HepG2 (cell line): ENCODE measurements at regions not wholly inside any gene's neighbourhood (a gene's known extent, or its start where the extent isn't known, plus 50 kb on each side); places are given as distances from the start of the nearest gene placed in this dataset.

Experiments
- ATAC-seq: fragments of 200-7000 bp; cut with Tn5 transposase; 3 replicates; pipeline ENCODE4 v1.9.1; 2020; ENCODE audit warnings: mild to moderate bottlenecking, moderate library complexity
- BruUV-seq: library from RNA; stranded (reverse); fragments of 400-500 nt; replicated peaks from 2 replicates; lab custom pipeline; 2021; lab: Mats Ljungman, UMichigan
- CTCF ChIA-PET: fragments of 300-600 bp; formaldehyde crosslinking; extraction: SDS; loops from one replicate; lab custom pipeline; 2021; ENCODE audit warnings: low total read pairs, inconsistent platforms, low intra/inter-chr PET ratio; lab: Yijun Ruan, JAX
- POLR2A ChIA-PET: fragments of 350-600 bp; sonication (Branson Sonifier 250); formaldehyde crosslinking; loops from one replicate; lab custom pipeline; 2020; ENCODE audit warnings: antibody characterized with exemption, inconsistent platforms; lab: Yijun Ruan, JAX
- DNase-seq: peaks from one replicate; pipeline ENCODE4 v3.0.0-alpha.2; 2015; ENCODE audit warnings: low spot score
- FAIRE-seq: peaks from 3 replicates; lab custom pipeline; 2011; peaks lifted over from hg19 to GRCh38; lab: Jason Lieb, UNC
- H2AFZ ChIP-seq: one replicate; pipeline ENCODE4 v1.6.1; 2011; ENCODE audit warnings: low read length, inconsistent platforms
- H3K27ac ChIP-seq: fragments of 300-600 bp; 3 replicates; pipeline ENCODE4 v1.8.0; 2011; ENCODE audit warnings: mixed run types, mild to moderate bottlenecking, mixed read lengths, low read length, inconsistent platforms; ENCODE audit not compliant: insufficient read depth; ENCODE audit errors: extremely low read length
- H3K27me3 ChIP-seq, 2 experiments: fragments of 200-600 bp in 1 of 2; 2 replicates in 1 of 2; 3 replicates in 1 of 2; pipeline versions ENCODE4 v1.6.0 to v1.8.0; 2011; ENCODE audit warnings: low read length in 2 of 2, mild to moderate bottlenecking in 2 of 2, moderate library complexity in 2 of 2, inconsistent platforms in 1 of 2; ENCODE audit not compliant: insufficient read depth in 2 of 2, control insufficient read depth in 1 of 2
- H3K36me3 ChIP-seq, 2 experiments: fragments of 200-600 bp in 1 of 2; replicated peaks in 1 of 2; 2 replicates in 1 of 2; 3 replicates in 1 of 2; pipeline versions ENCODE4 v1.5.1 to v1.8.0; 2011; ENCODE audit warnings: low read length in 2 of 2, inconsistent platforms in 1 of 2; ENCODE audit not compliant: insufficient read depth in 2 of 2, control insufficient read depth in 1 of 2
- H3K4me1 ChIP-seq: 2 replicates; pipeline ENCODE4 v1.5.1; 2012; ENCODE audit warnings: low read length, inconsistent platforms; ENCODE audit not compliant: insufficient read depth
- H3K4me2 ChIP-seq: 2 replicates; pipeline ENCODE4 v1.6.0; 2011; ENCODE audit warnings: low read depth, low read length, inconsistent platforms
- H3K4me3 ChIP-seq, 3 experiments: fragments of 200-600 bp in 1 of 3; sonication (generic), shearing (Covaris generic) in 1 of 3; replicated peaks in 1 of 3; 2 replicates each; pipeline ENCODE4 v1.5.1; 2011 to 2016; ENCODE audit warnings: low read length in 3 of 3, inconsistent platforms in 2 of 3, low read depth in 2 of 3, mild to moderate bottlenecking in 2 of 3, control low read depth in 1 of 3, mixed read lengths in 1 of 3; ENCODE audit not compliant: insufficient read depth in 1 of 3
- H3K79me2 ChIP-seq: one replicate; pipeline ENCODE4 v1.6.1; 2011; ENCODE audit warnings: low read length, inconsistent platforms; ENCODE audit not compliant: insufficient read depth
- H3K9ac ChIP-seq: 2 replicates; pipeline ENCODE4 v1.6.0; 2011; ENCODE audit warnings: mild to moderate bottlenecking, low read depth, low read length, inconsistent platforms; ENCODE audit not compliant: insufficient read depth
- H3K9me3 ChIP-seq: 2 replicates; pipeline ENCODE4 v1.5.1; 2012; ENCODE audit warnings: mild to moderate bottlenecking, low read length
- H4K20me1 ChIP-seq: 2 replicates; pipeline ENCODE4 v1.6.0; 2011; ENCODE audit warnings: inconsistent platforms, mild to moderate bottlenecking, low read length, moderate library complexity; ENCODE audit not compliant: insufficient read depth
- DNMT1 ChIP-seq: sonication (generic); formaldehyde crosslinking; IDR thresholded peaks from 2 replicates; pipeline ENCODE4 v1.5.1; 2020; ENCODE audit warnings: mild to moderate bottlenecking, missing genetic modification reagents
- EED ChIP-seq: sonication (generic); formaldehyde crosslinking; IDR thresholded peaks from 2 replicates; pipeline ENCODE4 v1.5.0; 2020; ENCODE audit warnings: mild to moderate bottlenecking, missing genetic modification reagents
- KMT2A ChIP-seq: sonication (generic); formaldehyde crosslinking; IDR thresholded peaks from 2 replicates; pipeline ENCODE4 v1.4.0; 2020; ENCODE audit warnings: missing genetic modification reagents
- MAFF ChIP-seq: IDR thresholded peaks from 2 replicates; pipeline ENCODE4 v1.6.1; 2011; ENCODE audit warnings: low read depth, low read length, improper control_type of control experiment
- NR2F1 ChIP-seq, 2 experiments: fragments of 450-650 bp in 1 of 2; formaldehyde crosslinking in 1 of 2; IDR thresholded peaks; 2 replicates each; pipeline versions ENCODE4 v1.5.0 to v1.6.1; 2016 to 2020; ENCODE audit warnings: mild to moderate bottlenecking in 1 of 2, missing compliant biosample characterization in 1 of 2, missing genetic modification reagents in 1 of 2, moderate library complexity in 1 of 2
- PHB2 ChIP-seq: fragments of 450-650 bp; IDR thresholded peaks from 2 replicates; pipeline ENCODE4 v1.6.1; 2018; ENCODE audit not compliant: partially characterized antibody
- PHF5A ChIP-seq: IDR thresholded peaks from one replicate; pipeline ENCODE4 v1.6.1; 2018; ENCODE audit warnings: low read depth, missing genetic modification reagents; ENCODE audit not compliant: unreplicated experiment
- PRDM10 ChIP-seq: sonication (generic); formaldehyde crosslinking; IDR thresholded peaks from 2 replicates; pipeline ENCODE4 v1.4.0; 2020; ENCODE audit warnings: low read depth, missing genetic modification reagents
- SKI ChIP-seq: fragments of 450-650 bp; IDR thresholded peaks from one replicate; pipeline ENCODE4 v1.6.1; 2018; ENCODE audit warnings: mild to moderate bottlenecking; ENCODE audit not compliant: partially characterized antibody
- SMARCC2 ChIP-seq: fragments of 450-650 bp; IDR thresholded peaks from 2 replicates; pipeline ENCODE4 v1.6.1; 2017; ENCODE audit warnings: antibody characterized with exemption, mild to moderate bottlenecking
- ZBED4 ChIP-seq: sonication (generic); formaldehyde crosslinking; IDR thresholded peaks from 2 replicates; pipeline ENCODE4 v1.4.0; 2020; ENCODE audit warnings: missing genetic modification reagents, borderline replicate concordance
- ZC3H4 ChIP-seq: sonication (generic); formaldehyde crosslinking; IDR thresholded peaks from 2 replicates; pipeline ENCODE4 v1.4.0; 2020; ENCODE audit warnings: missing genetic modification reagents, borderline replicate concordance
- ZFP36L2 ChIP-seq: sonication (generic); formaldehyde crosslinking; IDR thresholded peaks from 2 replicates; pipeline ENCODE4 v1.4.0; 2020; ENCODE audit warnings: missing genetic modification reagents
- ZNF121 ChIP-seq: sonication (generic); formaldehyde crosslinking; IDR thresholded peaks from 2 replicates; pipeline ENCODE4 v1.5.0; 2020; ENCODE audit warnings: mild to moderate bottlenecking, missing genetic modification reagents
- ZNF317 ChIP-seq: sonication (generic); formaldehyde crosslinking; IDR thresholded peaks from 2 replicates; pipeline ENCODE4 v1.5.0; 2020; ENCODE audit warnings: mild to moderate bottlenecking, missing genetic modification reagents
- ZNF343 ChIP-seq: sonication (generic); formaldehyde crosslinking; IDR thresholded peaks from 2 replicates; pipeline ENCODE4 v1.4.0; 2020; ENCODE audit warnings: mild to moderate bottlenecking, missing genetic modification reagents
- ZNF564 ChIP-seq: sonication (generic); formaldehyde crosslinking; IDR thresholded peaks from 2 replicates; pipeline ENCODE4 v1.8.1; 2023; ENCODE audit warnings: mild to moderate bottlenecking, missing genetic modification reagents
- ZNF776 ChIP-seq: sonication (generic); formaldehyde crosslinking; IDR thresholded peaks from 2 replicates; pipeline ENCODE4 v1.4.0; 2020; ENCODE audit warnings: mild to moderate bottlenecking, missing genetic modification reagents
- WGBS: methylation state at CpG from one replicate; pipeline ENCODE4 v1.1.6; 2017; ENCODE audit warnings: low lambda C conversion rate; 5-methylcytosine and 5-hydroxymethylcytosine counted together
- in situ Hi-C: cut with HindIII; loops from 2 replicates; pipeline ENCODE4 v1.10.0; 2017; ENCODE audit warnings: low pct_unique_long_range_greater_than_20kb; ENCODE audit not compliant: extremely low pct_ligation_motif_present
- intact Hi-C: fragments of 100-400 bp; cut with micrococcal nuclease; formaldehyde crosslinking; loops from one replicate; pipeline ENCODE4 v1.10.0; 2022; ENCODE audit not compliant: unreplicated experiment

GRCh38 chr12:22855456-22855855, 230.5 kb downstream of the ETNK1 start:
- Histone ChIP-seq H3K27ac (no peak overlapping the region), H3K4me2 (no peak overlapping the region), H3K79me2 (no peaks in the 10 kb centered on the region), H3K4me3 (no peak overlapping the region), H4K20me1 (no peaks in the 10 kb centered on the region), H3K9me3 (no peaks in the 10 kb centered on the region), H3K36me3 (no peaks in the 10 kb centered on the region), H3K4me1 (no peaks in the 10 kb centered on the region), H3K9ac (no peak overlapping the region), H3K27me3 (no peaks in the 10 kb centered on the region), H2AFZ (no peak overlapping the region)
- TF ChIP-seq ZNF121 (CRISPR knock-in tag) (no peak), ZBED4 (no peak), PRDM10 (CRISPR knock-in tag) (no peak), EED (CRISPR knock-in tag) (no peak), SKI (no peak), DNMT1 (CRISPR knock-in tag) (no peak), ZC3H4 (CRISPR knock-in tag) (no peak), ZFP36L2 (no peak), MAFF (no peak), ZNF776 (CRISPR knock-in tag) (no peak), KMT2A (CRISPR knock-in tag) (no peak), PHF5A (CRISPR knock-in tag) (no peak), PHB2 (no peak), ZNF317 (CRISPR knock-in tag) (no peak), ZNF343 (CRISPR knock-in tag) (no peak), NR2F1 (CRISPR knock-in tag; IDR thresholded peaks at IDR 0.05) (no peak), SMARCC2 (no peak), ZNF564 (no peak)
- FAIRE-seq (no peak), DNase-seq (no peak), ATAC-seq (no peak)
- BruUV-seq: no TSS peak
- intact Hi-C loops (no loop called here), in situ Hi-C loops (loop anchor here (25.0 kb wide), 1 partner anchor 1932 kb away; no protein-coding TSS in a partner anchor)
- ChIA-PET POLR2A (no interaction called here), CTCF (interaction anchor here (1.9 kb wide), 1 partner anchor 200 kb away, joined by 14 read pairs; no protein-coding TSS in a partner anchor)
- 15% methylated on average over 2 of the region's 2 CpGs for WGBS
